Caki2 (cell line): ENCODE measurements at regions not wholly inside any gene's neighbourhood (a gene's known extent, or its start where the extent isn't known, plus 50 kb on each side); places are given as distances from the start of the nearest gene placed in this dataset.

ENCODE experiments used
- DNase-seq: peaks from one replicate; pipeline ENCODE4 v3.0.0-alpha.2; 2015; ENCODE audit warnings: low read depth
- in situ Hi-C: cut with HindIII; loops from 2 replicates; pipeline ENCODE4 v1.10.0; 2016; ENCODE audit warnings: low sequenced_read_pairs, low pct_unique_long_range_greater_than_20kb, mixed read lengths

DNA sequence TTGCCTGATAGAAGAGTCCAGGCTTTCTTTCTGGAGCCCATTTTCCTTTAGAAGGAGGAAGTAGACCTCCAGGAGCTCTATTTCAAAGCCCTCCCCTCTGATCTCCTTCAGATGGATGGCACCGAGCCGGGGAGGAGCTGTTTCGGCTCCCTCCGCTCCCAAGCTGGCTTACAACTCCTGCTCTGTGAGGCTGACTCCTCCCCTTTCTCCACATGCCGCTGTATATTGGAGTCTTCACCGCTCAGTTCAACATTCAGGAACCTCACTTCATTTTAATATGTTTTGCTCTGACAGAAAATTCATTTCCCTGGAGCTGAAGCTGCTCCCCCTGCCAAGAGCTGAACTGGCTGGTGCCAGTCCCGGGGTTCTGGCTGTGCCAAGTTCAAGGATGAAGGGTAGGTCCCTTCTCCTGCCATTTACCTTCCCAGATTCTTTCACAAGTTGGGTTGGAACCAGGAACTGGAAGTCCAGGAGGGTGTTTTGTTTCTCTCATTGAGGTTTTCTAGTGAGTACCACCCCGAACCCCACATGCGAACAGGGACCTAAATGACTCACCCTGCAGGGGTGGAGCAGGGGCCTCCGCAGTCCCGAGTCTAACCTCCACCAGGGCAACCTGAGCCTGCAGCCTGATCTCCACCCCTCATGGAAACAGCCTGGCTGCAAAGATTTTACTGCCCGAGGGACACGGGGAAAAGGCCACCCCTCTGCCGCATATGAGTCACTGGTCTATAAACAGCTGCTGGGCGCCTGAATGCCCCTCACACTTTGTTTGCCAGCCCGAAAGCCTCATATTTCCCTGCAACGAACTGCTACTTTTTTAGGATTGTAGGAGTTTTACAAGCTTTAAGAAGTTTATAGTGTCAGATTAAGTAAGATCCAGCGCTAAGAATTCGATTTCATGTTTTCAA lies 68.6 kb upstream of the FOXA2 start:
- in situ Hi-C loops, result no loop called here
- DNase-seq, result no peak

DNA sequence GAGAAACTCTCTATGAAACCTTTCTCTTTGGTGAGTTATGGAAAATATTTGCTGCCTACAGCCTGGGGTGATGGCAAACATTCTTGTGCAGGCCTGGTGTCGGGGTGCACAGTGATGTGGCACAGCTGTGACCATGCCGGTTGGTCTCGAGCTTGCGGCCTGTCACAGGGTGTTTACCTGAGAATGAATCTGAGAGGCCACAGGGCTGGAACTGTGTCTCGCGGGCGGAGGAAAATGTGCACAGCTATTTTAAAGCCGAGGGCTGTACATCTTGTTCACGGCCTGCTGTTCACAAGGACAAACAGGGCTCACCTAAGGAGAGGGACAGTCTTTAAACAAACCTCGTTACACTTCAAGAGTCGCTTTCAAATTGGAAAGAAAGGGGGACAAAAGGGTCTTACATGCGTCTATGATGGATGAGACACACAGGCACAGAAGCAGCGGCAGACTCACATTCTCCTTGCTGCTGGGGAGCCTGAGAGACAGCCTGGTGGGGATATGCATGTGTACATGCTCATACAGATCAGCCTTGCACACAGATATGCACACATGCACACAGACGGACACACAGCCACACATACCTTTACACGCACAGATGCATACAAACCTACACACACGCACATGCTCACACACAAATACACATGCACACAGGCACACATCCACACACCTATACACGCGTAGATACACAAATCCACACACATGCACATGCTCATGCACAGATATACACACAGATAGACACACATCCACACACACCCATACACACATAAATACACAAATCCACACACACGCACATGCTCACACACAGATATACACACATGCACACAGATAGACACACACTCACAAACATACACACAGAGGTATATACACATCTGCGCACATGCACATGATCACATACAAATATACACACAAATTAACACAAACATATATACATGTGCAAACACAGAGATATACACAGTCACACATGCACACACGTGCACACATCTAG lies 69.6 kb upstream of the FOXA2 start:
- in situ Hi-C loops, result no loop called here
- no peak for DNase-seq

DNA sequence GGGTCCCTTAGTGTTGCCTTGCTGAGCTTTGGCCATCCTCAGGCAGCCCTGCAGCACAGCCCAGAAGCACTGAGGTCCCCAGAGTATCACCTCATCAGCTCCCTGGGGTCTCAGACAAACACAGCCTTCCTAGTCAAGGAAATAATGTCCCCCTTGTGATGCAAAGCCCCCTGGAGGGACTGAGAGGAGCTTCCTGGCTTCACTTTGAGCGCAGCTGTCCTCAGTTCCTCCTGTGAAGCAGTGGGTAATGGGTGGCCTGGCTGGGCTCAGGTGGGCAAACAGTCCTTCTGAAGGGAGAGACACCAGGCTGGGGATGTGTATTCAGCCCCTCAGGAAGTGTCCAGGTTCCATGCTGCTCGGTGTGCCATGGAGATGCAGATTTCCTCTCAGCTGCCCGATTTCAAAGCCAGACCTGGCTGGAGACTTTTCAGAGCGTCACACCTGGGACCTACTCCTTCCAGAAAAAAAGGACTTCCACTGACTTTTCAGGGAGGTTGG lies 79.2 kb upstream of the FOXA2 start:
- DNase-seq, result no peak
- in situ Hi-C loops, result no loop called here

DNA sequence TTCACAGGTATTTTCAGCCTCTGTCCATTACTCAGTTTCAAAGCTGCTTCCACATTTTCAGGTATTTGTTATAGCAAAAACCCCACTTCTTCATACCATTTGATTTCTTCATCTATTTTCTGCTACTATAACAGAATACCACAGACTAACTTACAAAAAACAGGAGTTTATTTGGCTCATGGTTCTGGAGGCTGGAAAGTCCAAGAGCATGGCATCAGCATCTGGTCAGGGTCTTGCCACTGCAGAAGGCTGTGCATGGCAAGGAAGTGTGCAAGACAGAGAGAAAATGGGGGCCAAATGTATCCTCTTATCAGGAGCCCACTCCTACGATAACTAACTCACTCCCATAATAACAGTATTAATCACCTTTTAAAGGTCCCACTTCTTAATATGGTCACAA lies 82.8 kb upstream of the FOXA2 start:
- in situ Hi-C loops, result no loop called here
- DNase-seq, result no peak

DNA sequence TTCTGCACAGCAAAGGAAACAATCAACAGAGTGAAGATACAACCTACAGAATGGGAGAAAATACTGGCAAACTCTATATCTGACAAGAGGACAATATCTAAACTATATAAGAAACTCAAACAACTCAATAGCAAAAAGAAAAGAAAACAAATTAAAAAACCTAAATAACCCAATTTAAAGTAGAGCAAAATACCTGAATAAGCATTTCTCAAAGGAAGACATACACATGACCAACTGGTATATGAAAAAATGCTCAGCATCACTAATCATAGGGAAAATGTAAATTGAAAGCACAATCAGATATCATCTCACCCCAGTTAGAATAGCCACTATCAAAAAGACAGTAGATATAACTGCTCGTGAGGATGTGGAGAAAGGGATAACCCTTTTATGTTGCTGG lies 87.8 kb upstream of the FOXA2 start:
- in situ Hi-C loops, result no loop called here
- no peak for DNase-seq

DNA sequence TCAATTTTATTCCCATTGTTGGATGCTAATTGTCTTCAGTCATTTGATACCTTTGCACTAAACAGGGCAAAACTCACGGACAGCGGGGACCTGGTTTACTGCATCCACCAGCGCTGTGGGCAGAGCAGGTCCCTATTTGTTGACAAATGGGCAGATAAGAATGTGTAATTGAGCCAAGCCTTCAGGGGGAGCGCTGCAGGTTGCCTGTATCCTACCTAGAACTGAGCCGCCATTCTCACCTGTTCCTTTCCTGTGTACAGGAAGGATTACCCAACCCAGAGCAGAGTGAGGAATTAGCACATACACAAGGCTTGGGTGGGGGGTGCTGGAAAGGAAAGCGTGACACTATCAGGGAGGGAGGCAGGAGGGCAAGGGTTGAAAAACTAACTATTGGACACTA lies 89.1 kb upstream of the FOXA2 start:
- DNase-seq, result no peak
- in situ Hi-C loops, result no loop called here

DNA sequence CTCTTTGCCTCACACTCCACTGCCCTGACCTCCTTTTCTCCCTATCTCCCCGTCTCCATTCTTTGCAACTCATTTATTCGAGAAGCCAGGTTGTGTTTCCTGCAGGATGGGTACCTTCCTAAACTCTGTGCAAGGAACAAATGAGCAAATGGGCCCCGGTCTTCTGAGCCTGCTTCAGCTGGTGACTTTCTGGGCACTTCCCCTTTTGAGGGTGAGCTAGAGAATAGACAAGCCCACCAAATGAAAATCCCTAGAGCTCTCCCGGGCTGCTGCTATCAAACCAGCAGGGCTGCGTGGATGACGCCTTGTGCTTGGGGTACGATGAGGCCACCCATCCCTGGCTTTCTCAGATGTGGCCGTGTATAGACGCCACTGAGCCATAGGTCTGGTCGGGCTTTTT lies 91.0 kb upstream of the FOXA2 start:
- DNase-seq, result no peak
- in situ Hi-C loops, result no loop called here

DNA sequence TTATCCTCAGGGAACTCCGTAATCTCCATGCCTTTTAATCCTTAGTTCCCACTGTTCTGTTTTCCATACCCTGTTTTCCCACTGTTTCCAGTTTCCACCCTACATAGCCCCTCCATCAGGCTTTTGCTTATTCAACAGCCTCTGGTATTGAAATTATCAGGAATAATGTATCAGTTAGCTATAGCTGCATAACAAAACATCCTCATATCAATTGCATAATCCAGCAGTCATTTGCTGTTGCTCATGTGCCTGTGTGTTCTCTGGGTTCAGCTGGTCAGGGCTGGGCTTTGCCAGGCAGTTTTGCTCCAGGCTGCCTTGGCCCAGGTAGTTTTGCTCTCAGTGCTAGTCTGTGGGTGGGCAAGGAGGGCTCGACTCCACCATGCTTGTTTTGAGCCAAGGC lies 94.3 kb upstream of the FOXA2 start:
- no peak for DNase-seq
- in situ Hi-C loops, result no loop called here

DNA sequence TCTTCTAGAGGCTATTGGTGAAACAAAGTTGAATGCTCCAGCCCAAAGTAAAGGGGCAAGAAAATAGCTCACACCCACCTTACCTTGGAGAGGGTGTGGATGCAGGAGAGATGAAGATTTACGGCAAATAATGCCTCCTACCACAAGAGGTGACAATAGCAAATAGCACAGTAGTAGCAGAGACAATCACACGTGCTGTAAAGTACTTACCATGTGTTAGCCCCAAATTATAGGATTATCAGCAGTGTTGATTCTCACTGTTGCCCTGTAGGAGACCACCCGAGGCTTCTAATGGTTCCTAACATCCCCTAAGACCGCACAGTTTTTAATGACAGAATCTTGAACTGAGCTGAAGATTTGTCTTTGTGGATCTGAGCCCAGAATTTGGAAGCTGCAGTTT lies 94.8 kb upstream of the FOXA2 start:
- in situ Hi-C loops, result no loop called here
- DNase-seq, result no peak

DNA sequence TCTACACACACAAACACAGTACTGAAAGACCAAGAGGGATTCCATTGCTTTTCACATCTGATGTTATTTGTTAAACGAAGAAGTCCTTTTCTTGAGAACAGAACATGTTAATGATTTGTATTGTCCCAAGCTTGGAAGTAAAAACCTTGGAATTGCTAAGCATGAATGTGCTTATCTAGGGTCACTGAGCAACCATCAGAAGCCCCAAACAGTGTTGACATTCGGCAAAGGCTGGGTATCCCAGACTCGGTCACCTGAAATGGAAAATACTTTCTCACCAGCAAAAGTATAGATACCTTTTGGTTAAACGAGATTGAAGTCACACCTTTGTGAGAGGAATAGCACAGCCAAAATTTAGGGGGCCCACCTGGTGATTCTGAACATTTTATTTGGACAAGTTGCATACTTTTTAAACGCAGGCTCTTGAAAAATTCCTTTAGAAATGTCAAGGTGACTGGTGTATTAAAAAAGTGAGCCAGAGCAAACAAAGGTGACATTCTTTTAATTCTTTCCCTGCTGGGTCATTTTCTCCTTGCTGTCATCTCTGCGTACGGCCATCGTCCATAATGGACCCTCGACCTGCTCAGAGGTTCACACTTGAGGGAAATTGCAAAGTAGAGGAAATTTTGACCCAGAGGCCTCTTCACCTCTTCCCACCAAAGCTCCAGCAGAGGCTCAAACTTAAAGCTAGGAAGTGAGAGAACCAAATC lies 95.8 kb upstream of the FOXA2 start:
- in situ Hi-C loops, result loop anchor here (10.0 kb wide), 1 partner anchor 335 kb away; no protein-coding TSS in a partner anchor
- DNase-seq, result no peak

DNA sequence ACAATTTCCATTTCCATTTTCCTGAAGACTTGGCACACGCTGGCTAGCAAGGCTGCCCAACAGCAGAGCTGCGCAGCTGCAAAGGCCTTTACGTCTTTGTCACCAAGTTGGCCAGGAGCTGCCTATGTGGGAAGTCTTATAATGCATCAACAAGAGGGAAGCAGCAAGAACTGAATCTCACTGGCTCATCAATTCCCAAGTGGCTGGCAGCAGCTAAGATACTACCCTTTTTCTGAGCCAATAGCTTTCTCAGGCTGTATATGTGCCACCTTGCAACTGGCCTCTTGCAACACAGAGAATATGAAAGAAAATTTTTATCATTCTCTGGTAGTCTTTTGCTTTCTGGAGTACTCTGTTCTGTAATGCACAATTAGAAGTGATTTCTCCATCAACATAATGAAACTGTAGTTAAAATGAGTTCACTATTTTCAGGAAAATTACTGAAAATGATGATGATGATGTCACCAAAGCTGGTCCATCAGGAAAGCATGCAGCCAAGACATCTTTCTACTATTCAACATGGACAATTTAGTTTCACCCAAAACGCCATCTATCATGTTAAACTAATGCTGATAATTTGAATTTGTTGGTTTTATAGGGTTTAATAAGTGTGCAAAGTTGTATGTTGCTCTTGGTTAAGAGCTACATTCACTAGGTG lies 97.3 kb upstream of the FOXA2 start:
- in situ Hi-C loops, result loop anchor here (10.0 kb wide), 1 partner anchor 337 kb away; no protein-coding TSS in a partner anchor
- DNase-seq, result no peak

DNA sequence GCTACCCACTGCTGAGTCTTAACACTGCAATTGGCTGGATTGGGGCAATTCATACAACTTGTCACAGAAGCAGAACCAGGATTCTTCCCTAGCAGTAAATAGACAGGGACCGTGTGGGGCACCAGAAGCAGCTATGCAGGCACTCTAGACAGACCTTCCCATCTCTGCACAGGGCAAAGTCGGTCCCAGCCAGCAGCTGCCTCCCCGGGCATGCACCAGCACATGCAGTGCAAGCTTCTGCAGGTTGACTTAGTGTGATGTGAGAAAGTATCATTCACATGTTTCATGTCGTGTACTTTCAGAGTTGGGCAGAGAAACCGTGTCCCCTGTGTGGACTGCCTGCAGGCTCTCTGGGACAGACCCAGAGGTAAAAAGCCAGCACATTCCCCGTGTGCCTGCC lies 98.0 kb upstream of the FOXA2 start:
- no peak for DNase-seq

DNA sequence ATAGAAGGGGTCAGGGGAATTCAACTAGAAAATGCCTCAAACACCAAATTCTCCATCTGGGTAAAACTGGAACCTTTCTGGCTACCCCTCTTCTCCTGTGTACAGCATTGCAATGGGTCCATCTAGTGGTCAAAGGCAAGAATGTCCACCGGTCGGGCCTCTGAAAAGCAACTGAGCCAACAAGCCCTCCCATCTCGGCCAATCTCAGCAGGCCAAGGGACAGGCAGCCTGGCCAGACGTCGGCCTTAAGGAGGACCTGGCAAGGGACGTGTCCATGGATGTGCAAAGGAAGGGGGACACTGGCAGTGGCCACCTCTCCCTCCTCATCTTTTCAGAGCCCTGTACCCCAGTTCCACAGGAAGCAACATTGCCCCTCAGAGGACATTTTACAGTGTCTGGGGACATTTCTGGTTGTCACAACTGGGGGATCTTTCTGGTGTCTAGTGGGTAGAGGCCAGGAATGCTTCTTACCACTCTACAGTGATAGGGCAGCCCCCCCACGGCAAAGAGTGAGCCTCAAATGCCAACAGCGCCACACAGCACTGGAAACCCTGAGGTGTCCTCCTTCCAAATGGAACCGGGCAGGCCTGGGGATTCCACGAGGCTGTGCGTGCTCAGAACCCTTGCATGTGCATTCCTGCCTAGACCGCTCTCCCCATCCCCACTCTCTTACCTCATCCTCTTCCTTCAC lies 99.8 kb upstream of the FOXA2 start:
- in situ Hi-C loops, result loop anchor here (10.0 kb wide), 1 partner anchor 339 kb away; no protein-coding TSS in a partner anchor

More for the DNA sequence above, 98.0 kb upstream of the FOXA2 start:
- in situ Hi-C loops, result loop anchor here (10.0 kb wide), 1 partner anchor 338 kb away; no protein-coding TSS in a partner anchor

DNA sequence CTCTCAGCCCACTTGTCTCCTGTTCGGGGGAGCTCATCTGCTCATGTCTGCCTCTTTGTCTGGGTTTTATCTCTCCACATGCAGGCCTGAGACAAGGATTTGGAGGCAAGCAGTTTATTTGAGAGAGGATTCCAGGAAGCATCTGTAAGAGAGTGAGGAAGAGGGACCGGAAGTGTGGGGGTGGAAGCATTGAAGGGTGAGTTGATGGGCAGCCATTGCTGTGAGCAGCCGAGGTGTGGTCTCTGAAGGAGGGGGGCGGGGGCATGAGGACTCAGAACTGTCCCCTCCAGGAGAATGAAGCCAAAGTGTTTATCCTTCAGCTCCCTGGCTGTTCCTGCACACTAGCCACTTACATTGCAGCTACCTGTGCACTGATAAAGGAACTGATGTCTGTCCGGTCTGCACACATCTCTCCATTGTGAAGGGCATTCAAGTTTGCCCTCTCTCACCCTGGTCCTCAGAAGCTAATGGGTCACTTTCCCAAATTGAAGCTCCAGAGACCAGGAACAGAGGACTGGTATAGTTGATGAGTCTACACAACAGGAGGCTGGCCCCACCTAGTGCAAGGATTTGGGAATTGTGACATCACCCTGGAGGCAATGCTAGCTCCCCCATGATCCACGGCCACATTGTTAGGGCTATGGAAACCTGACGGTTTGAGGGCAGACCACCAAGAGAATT lies 100.5 kb upstream of the FOXA2 start:
- in situ Hi-C loops, result loop anchor here (10.0 kb wide), 1 partner anchor 340 kb away; no protein-coding TSS in a partner anchor
- no peak for DNase-seq

More for the DNA sequence above, 99.8 kb upstream of the FOXA2 start:
- DNase-seq, result peak; percentile 67

DNA sequence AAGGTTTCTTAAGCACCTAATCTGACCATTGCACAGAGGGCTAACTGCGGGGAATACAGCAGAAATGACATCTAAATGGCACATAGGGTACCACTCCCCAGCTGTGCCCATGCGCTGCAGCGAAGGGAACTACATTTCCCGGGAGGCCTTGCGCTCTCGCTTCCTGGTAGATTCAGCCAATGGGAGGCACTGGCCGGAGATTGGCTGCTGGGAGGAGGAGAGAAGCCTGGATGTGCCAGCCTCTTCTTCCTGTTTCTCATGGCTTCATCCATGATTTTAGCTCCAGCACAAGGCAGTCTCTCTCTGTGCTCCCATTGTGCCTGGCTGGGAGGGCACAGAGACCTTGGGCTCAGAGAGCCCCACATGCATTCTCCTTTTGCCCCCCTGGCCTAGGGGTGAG lies 101.7 kb upstream of the FOXA2 start:
- in situ Hi-C loops, result loop anchor here (10.0 kb wide), 1 partner anchor 341 kb away; no protein-coding TSS in a partner anchor

DNA sequence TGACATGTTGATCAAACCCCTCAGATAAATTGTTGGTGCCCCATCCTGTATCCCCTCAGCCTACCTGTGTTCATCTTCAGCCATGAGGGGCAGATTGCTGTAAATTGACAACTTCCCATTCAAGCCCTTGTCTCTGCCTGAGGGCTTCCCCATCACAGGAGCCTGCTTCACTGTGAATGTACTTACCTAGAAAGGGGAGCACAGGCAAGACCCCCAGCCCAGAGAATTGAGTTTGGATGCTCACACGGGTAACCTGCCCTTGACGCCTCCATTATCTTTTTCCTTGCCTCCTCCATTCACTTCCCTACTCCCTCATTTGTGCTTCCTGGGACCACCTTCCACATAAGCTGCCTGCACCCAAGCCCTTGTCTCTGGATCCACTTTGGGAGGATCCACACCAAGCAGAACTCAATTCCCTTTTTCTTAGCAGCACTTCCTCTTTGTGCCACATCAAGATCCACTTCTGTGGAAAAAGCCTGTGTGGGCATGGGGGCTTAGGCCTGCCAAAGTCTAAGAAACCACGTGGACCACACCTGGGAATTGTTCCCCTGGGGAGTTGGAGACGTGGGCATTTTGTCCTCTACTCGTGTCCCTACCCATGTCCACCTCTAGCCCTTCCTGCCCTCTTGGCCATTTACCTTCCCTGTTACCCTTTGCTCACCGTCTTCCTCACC lies 103.4 kb upstream of the FOXA2 start:
- in situ Hi-C loops, result loop anchor here (10.0 kb wide), 1 partner anchor 343 kb away; no protein-coding TSS in a partner anchor
- DNase-seq, result no peak

More for the DNA sequence above, 101.7 kb upstream of the FOXA2 start:
- DNase-seq, result peak; percentile 54
